PC-3 (cell line): ENCODE measurements at regions not wholly inside any gene's neighbourhood (a gene's known extent, or its start where the extent isn't known, plus 50 kb on each side); places are given as distances from the start of the nearest gene placed in this dataset.

Source experiments
- EZH2 ChIP-seq: fragments of 300-600 bp; sonication (generic); IDR thresholded peaks from one replicate; pipeline ENCODE4 v1.6.1; 2017; ENCODE audit warnings: antibody characterized with exemption, mild to moderate bottlenecking, low read length; ENCODE audit not compliant: unreplicated experiment
- TF ChIP-seq, protein P1 (sequence below): fragments of 300-600 bp; sonication (generic); conservative IDR thresholded peaks from 2 replicates; pipeline ENCODE4 v1.5.1; 2017; ENCODE audit warnings: antibody characterized with exemption, low read depth, mild to moderate bottlenecking, low read length

DNA sequence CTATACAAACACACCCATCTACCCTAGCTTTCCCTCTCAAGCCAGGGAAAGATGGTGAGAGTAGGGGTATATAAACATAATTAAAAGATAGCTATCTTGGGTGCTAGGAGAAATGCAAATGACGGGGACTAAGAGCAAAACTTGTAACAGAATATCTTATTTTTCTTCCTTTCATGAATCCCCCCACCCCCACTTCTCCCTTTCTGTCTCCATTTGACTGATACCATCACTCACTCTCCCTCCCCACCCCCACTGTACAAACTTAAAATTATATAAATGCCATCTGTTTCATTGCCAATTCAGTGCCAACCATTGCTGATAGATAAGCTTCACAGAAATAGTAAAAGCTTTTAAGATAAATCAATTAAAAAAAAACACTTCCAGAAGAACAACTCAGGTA lies 268.6 kb downstream of the SLC6A15 start:
- TF ChIP-seq, protein P1, sequence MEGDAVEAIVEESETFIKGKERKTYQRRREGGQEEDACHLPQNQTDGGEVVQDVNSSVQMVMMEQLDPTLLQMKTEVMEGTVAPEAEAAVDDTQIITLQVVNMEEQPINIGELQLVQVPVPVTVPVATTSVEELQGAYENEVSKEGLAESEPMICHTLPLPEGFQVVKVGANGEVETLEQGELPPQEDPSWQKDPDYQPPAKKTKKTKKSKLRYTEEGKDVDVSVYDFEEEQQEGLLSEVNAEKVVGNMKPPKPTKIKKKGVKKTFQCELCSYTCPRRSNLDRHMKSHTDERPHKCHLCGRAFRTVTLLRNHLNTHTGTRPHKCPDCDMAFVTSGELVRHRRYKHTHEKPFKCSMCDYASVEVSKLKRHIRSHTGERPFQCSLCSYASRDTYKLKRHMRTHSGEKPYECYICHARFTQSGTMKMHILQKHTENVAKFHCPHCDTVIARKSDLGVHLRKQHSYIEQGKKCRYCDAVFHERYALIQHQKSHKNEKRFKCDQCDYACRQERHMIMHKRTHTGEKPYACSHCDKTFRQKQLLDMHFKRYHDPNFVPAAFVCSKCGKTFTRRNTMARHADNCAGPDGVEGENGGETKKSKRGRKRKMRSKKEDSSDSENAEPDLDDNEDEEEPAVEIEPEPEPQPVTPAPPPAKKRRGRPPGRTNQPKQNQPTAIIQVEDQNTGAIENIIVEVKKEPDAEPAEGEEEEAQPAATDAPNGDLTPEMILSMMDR = no peak
- TF ChIP-seq EZH2 = no peak
